HCT116 (cell line): ENCODE measurements at regions not wholly inside any gene's neighbourhood (a gene's known extent, or its start where the extent isn't known, plus 50 kb on each side); places are given as distances from the start of the nearest gene placed in this dataset.

Experiments
- ATAC-seq: fragments of 200-7000 bp; cut with Tn5 transposase; 2 replicates; pipeline ENCODE4 v1.9.1; 2020; ENCODE audit warnings: mild to moderate bottlenecking, moderate library complexity
- BruUV-seq: library from RNA; stranded (reverse); fragments of 400-500 nt; replicated peaks from 2 replicates; lab custom pipeline; 2021; lab: Mats Ljungman, UMichigan
- CTCF ChIA-PET: fragments of 300-600 bp; sonication (Branson Sonifier 250); formaldehyde crosslinking; loops from one replicate; lab custom pipeline; 2021; ENCODE audit warnings: antibody characterized with exemption; lab: Charles Lee
- POLR2A ChIA-PET: fragments of 300-600, 350-600 bp; sonication (Branson Sonifier 250); formaldehyde crosslinking; loops from one replicate; lab custom pipeline; 2021; ENCODE audit warnings: antibody characterized with exemption; lab: Charles Lee
- RAD21 ChIA-PET, 2 experiments: fragments of 300-600 bp; sonication (Branson Sonifier 250); formaldehyde crosslinking; loops; one replicate each; lab custom pipeline; 2023; ENCODE audit warnings: low total read pairs in 2 of 2; ENCODE audit not compliant: uncharacterized antibody in 2 of 2, unreplicated experiment in 2 of 2, low non-redundant PET in 1 of 2; lab: Charles Lee
- DNase-seq: peaks from one replicate; pipeline ENCODE4 v3.0.0-alpha.2; 2010; ENCODE audit warnings: low read depth, low spot score
- H2AFZ ChIP-seq: fragments of 200-600 bp; shearing (Covaris generic), sonication (generic); 2 replicates; pipeline ENCODE4 v1.6.1; 2017; ENCODE audit warnings: low read depth, mixed run types, mixed read lengths, antibody characterized with exemption, low read length; ENCODE audit not compliant: poor library complexity, severe bottlenecking
- H3K27ac ChIP-seq: 2 replicates; pipeline ENCODE4 v1.5.1; 2012; ENCODE audit warnings: low read depth, low read length
- H3K27me3 ChIP-seq: fragments of 200-600 bp; sonication (generic); 2 replicates; pipeline ENCODE4 v1.6.1; 2016; ENCODE audit warnings: mixed run types, low read length, mixed read lengths; ENCODE audit not compliant: insufficient read depth
- H3K36me3 ChIP-seq, 2 experiments: fragments of 200-500 bp in 1 of 2; fragments of 200-600 bp in 1 of 2; sonication (Bioruptor generic) in 1 of 2; sonication (generic) in 1 of 2; 2 replicates each; pipeline versions ENCODE4 v1.5.1 to v1.6.1; 2014 to 2016; ENCODE audit warnings: low read length in 2 of 2, inconsistent platforms in 1 of 2, mixed read lengths in 1 of 2, mixed run types in 1 of 2; ENCODE audit not compliant: insufficient read depth in 2 of 2, control insufficient read depth in 1 of 2
- H3K4me1 ChIP-seq, 2 experiments: fragments of 200-600 bp in 1 of 2; sonication (generic) in 1 of 2; 2 replicates each; pipeline versions ENCODE4 v1.5.1 to v1.6.1; 2012 to 2017; ENCODE audit warnings: low read length in 2 of 2, inconsistent platforms in 1 of 2, mild to moderate bottlenecking in 1 of 2, mixed read lengths in 1 of 2, mixed run types in 1 of 2, moderate library complexity in 1 of 2; ENCODE audit not compliant: insufficient read depth in 2 of 2, control insufficient read depth in 1 of 2
- H3K4me2 ChIP-seq: fragments of 200-600 bp; sonication (generic); 2 replicates; pipeline ENCODE4 v1.6.1; 2017; ENCODE audit warnings: mixed run types, low read length, mixed read lengths
- H3K4me3 ChIP-seq, 2 experiments: fragments of 200-600 bp in 1 of 2; sonication (generic) in 1 of 2; replicated peaks in 1 of 2; 2 replicates each; pipeline ENCODE4 v1.5.1; 2011 to 2016; ENCODE audit warnings: low read length in 2 of 2, control low read depth in 1 of 2, low read depth in 1 of 2, mild to moderate bottlenecking in 1 of 2, mixed read lengths in 1 of 2, mixed run types in 1 of 2
- H3K79me2 ChIP-seq: fragments of 200-600 bp; sonication (generic); 2 replicates; pipeline ENCODE4 v1.6.1; 2017; ENCODE audit warnings: mild to moderate bottlenecking, mixed run types, low read length, moderate library complexity, mixed read lengths; ENCODE audit not compliant: insufficient read depth
- H3K9ac ChIP-seq: fragments of 200-600 bp; sonication (generic); 2 replicates; pipeline ENCODE4 v1.6.1; 2016; ENCODE audit warnings: low read length, mixed read lengths
- H3K9me2 ChIP-seq: fragments of 200-600 bp; sonication (generic), shearing (Covaris generic); 2 replicates; pipeline ENCODE4 v1.6.1; 2017; ENCODE audit warnings: mixed run types, mild to moderate bottlenecking, moderate library complexity; ENCODE audit not compliant: insufficient read depth
- H3K9me3 ChIP-seq, 2 experiments: fragments of 200-500 bp in 1 of 2; fragments of 200-600 bp in 1 of 2; sonication (Bioruptor generic) in 1 of 2; sonication (generic) in 1 of 2; 2 replicates each; pipeline ENCODE4 v1.6.1; 2014 to 2017; ENCODE audit warnings: low read length in 2 of 2, mixed read lengths in 2 of 2, inconsistent platforms in 1 of 2, low read depth in 1 of 2, mild to moderate bottlenecking in 1 of 2, mixed run types in 1 of 2, moderate library complexity in 1 of 2; ENCODE audit not compliant: control insufficient read depth in 1 of 2, insufficient read depth in 1 of 2
- H4K20me1 ChIP-seq: fragments of 200-600 bp; sonication (generic), shearing (Covaris generic); 2 replicates; pipeline ENCODE4 v1.6.1; 2017; ENCODE audit warnings: mixed run types, mild to moderate bottlenecking, moderate library complexity; ENCODE audit not compliant: insufficient read depth
- CTCF ChIP-seq, 3 experiments: fragments of 200-600 bp in 1 of 3; sonication (generic) in 1 of 3; IDR thresholded peaks in 2 of 3; conservative IDR thresholded peaks in 1 of 3; 2 replicates each; pipeline ENCODE4 v1.5.1; 2012 to 2017; ENCODE audit warnings: low read depth in 2 of 3, low read length in 2 of 3, antibody characterized with exemption in 1 of 3, borderline replicate concordance in 1 of 3, control low read depth in 1 of 3, mild to moderate bottlenecking in 1 of 3, mixed read lengths in 1 of 3, mixed run types in 1 of 3, moderate library complexity in 1 of 3; ENCODE audit not compliant: insufficient read depth in 1 of 3
- FOSL1 ChIP-seq: IDR thresholded peaks from 2 replicates; pipeline ENCODE4 v1.6.1; 2012; ENCODE audit warnings: low read depth
- MAX ChIP-seq: IDR thresholded peaks from 2 replicates; pipeline ENCODE4 v1.6.1; 2012
- TCF7L2 ChIP-seq: IDR thresholded peaks from 2 replicates; pipeline ENCODE4 v1.7.0; 2011; ENCODE audit warnings: borderline replicate concordance, inconsistent platforms; ENCODE audit not compliant: insufficient read depth, insufficient read length; ENCODE audit errors: extremely low read depth
- YY1 ChIP-seq: IDR thresholded peaks from 2 replicates; pipeline ENCODE4 v1.6.1; 2011; ENCODE audit warnings: low read length, low read depth, moderate library complexity, mild to moderate bottlenecking; ENCODE audit not compliant: insufficient replicate concordance; ENCODE audit errors: extremely low read depth
- ZNF274 ChIP-seq: fragments of 200-500 bp; sonication (Bioruptor generic); IDR thresholded peaks from 2 replicates; pipeline ENCODE4 v1.6.1; 2014; ENCODE audit warnings: mild to moderate bottlenecking, low read depth, low read length, inconsistent platforms
- intact Hi-C: fragments of 100-400 bp; cut with micrococcal nuclease; formaldehyde crosslinking; loops from 2 replicates; pipeline ENCODE4 v1.10.0; 2022

- RAD21 ChIA-PET: no interaction called here
- POLR2A ChIA-PET: no interaction called here
- Histone ChIP-seq H3K9ac (no peak overlapping the region), H4K20me1 (no peaks in the 10 kb centered on the region), H3K4me3 (no peak overlapping the region), H3K4me2 (no peak overlapping the region), H3K9me3 (no peaks in the 10 kb centered on the region), H3K9me2 (no peaks in the 10 kb centered on the region), H3K27me3 (no peaks in the 10 kb centered on the region), H2AFZ (no peak overlapping the region), H3K27ac (no peak overlapping the region), H3K79me2 (no peaks in the 10 kb centered on the region), H3K4me1 (peaks cover 2 to 9% of the 10 kb centered on the region in 2 experiments; a peak in 2 of 4 replicates), H3K36me3 (no peaks in the 10 kb centered on the region)
- no peak for DNase-seq
- CTCF ChIA-PET: no interaction called here
- TF ChIP-seq YY1 (no peak), ZNF274 (no peak)
- no peak for ATAC-seq
- BruUV-seq: no TSS peak
- intact Hi-C loops: no loop called here
Measured at GRCh38 chr1:56326056-56326455, 253.3 kb downstream of the PLPP3 start.

GRCh38 chr1:56324504-56324903, 254.9 kb downstream of the PLPP3 start:
- Histone ChIP-seq H3K4me1 (no peaks in the 10 kb centered on the region), H3K79me2 (no peaks in the 10 kb centered on the region), H3K4me3 (no peak overlapping the region), H2AFZ (no peak overlapping the region), H3K4me2 (no peak overlapping the region), H3K9me3 (no peaks in the 10 kb centered on the region), H3K27ac (no peak overlapping the region), H4K20me1 (no peaks in the 10 kb centered on the region), H3K27me3 (no peaks in the 10 kb centered on the region), H3K9me2 (no peaks in the 10 kb centered on the region), H3K9ac (no peak overlapping the region), H3K36me3 (no peaks in the 10 kb centered on the region)
- ATAC-seq: no peak
- ChIA-PET RAD21 (no interaction called here), CTCF (no interaction called here), POLR2A (no interaction called here)
- no TSS peak for BruUV-seq
- TF ChIP-seq YY1: no peak
- no peak for DNase-seq
- intact Hi-C loops: no loop called here

- TF ChIP-seq TCF7L2 (no peak), MAX (no peak), FOSL1 (no peak), CTCF (IDR thresholded peaks at IDR 0.05 in 2 of 3, conservative IDR thresholded peaks at IDR 0.05 in 1 of 3; ENCODE audit: borderline replicate concordance in 1 of 3, insufficient read depth in 1 of 3, low read depth in 2 of 3, low read length in 2 of 3) (no peak)
- H3K9ac ChIP-seq: no peak overlapping the region
- RAD21 ChIA-PET: no interaction called here
- no peak overlapping the region for H3K27ac ChIP-seq
- no peaks in the 10 kb centered on the region for H3K4me1 ChIP-seq
- H3K36me3 ChIP-seq: no peaks in the 10 kb centered on the region
- POLR2A ChIA-PET: no interaction called here
- CTCF ChIA-PET: no interaction called here
- no peak overlapping the region for H3K4me2 ChIP-seq
- intact Hi-C loops: no loop called here
- DNase-seq (no peak), ATAC-seq (no peak)
- no TSS peak for BruUV-seq
- H3K9me2 ChIP-seq: no peaks in the 10 kb centered on the region
- no peaks in the 10 kb centered on the region for H3K9me3 ChIP-seq
- no peak overlapping the region for H2AFZ ChIP-seq
- no peaks in the 10 kb centered on the region for H4K20me1 ChIP-seq
- no peaks in the 10 kb centered on the region for H3K27me3 ChIP-seq
- no peaks in the 10 kb centered on the region for H3K79me2 ChIP-seq
- no peak overlapping the region for H3K4me3 ChIP-seq
Measured at GRCh38 chr1:56322211-56322610, 257.2 kb downstream of the PLPP3 start.
